ENCODE measurements at regions not wholly inside any gene's neighbourhood (a gene's known extent, or its start where the extent isn't known, plus 50 kb on each side); places are given as distances from the start of the nearest gene placed in this dataset.

DNA sequence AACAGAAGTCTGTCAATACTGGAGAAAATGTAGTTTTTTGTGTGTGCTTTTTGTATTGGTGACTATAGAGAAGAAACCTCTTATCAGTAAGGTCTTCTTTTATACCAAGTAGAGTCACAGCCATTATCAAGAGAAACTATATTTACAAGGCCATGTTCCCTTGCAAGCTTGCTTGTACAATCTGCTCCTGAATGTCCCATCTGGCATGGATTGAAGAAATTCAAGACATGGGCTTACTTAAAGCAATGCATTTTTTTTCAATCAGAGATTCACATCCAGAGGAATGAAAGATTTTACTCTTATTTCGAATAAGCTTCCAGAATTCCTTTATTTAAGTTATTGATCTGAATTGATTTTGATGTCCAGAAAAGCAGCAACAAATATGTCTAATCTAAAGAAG, 537.3 kb upstream of the RPS6KA3 start:
- TF ChIP-seq, protein P1, sequence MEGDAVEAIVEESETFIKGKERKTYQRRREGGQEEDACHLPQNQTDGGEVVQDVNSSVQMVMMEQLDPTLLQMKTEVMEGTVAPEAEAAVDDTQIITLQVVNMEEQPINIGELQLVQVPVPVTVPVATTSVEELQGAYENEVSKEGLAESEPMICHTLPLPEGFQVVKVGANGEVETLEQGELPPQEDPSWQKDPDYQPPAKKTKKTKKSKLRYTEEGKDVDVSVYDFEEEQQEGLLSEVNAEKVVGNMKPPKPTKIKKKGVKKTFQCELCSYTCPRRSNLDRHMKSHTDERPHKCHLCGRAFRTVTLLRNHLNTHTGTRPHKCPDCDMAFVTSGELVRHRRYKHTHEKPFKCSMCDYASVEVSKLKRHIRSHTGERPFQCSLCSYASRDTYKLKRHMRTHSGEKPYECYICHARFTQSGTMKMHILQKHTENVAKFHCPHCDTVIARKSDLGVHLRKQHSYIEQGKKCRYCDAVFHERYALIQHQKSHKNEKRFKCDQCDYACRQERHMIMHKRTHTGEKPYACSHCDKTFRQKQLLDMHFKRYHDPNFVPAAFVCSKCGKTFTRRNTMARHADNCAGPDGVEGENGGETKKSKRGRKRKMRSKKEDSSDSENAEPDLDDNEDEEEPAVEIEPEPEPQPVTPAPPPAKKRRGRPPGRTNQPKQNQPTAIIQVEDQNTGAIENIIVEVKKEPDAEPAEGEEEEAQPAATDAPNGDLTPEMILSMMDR (IDR thresholded peaks at IDR 0.05), result no peak
- no peak for TF ChIP-seq POLR2A (IDR thresholded peaks at IDR 0.05)
